ENCODE measurements at regions not wholly inside any gene's neighbourhood (a gene's known extent, or its start where the extent isn't known, plus 50 kb on each side); places are given as distances from the start of the nearest gene placed in this dataset.

- H3K27ac ChIP-seq = no peak overlapping the region
- no peak for TF ChIP-seq CTCF (IDR thresholded peaks at IDR 0.05)
- H3K4me3 ChIP-seq = no peak overlapping the region
- no peaks in the 10 kb centered on the region for H3K9me3 ChIP-seq
- no peaks in the 10 kb centered on the region for H3K4me1 ChIP-seq (ENCODE audit: control insufficient read depth in 1 of 2, low read depth in 2 of 2)
- no peaks in the 10 kb centered on the region for H3K27me3 ChIP-seq (replicated peaks; ENCODE audit: insufficient read depth)
- DNase-seq (ENCODE audit: low spot score) (no peak), ATAC-seq (ENCODE audit: insufficient number of reproducible peaks, low FRiP score, low read depth) (no peak)
- H3K36me3 ChIP-seq = no peaks in the 10 kb centered on the region
Observed at GRCh38 chr5:172548981-172549687, 91.9 kb upstream of the NEURL1B start.

GRCh38 chr5:172548311-172548731 lies 92.7 kb upstream of the NEURL1B start:
- TF ChIP-seq CTCF (IDR thresholded peaks at IDR 0.05) = no peak
- ATAC-seq (ENCODE audit: insufficient number of reproducible peaks, low FRiP score, low read depth) = no peak
- no peaks in the 10 kb centered on the region for H3K9me3 ChIP-seq
- no peaks in the 10 kb centered on the region for H3K36me3 ChIP-seq
- DNase-seq (ENCODE audit: low spot score) = no peak
- no peaks in the 10 kb centered on the region for H3K27me3 ChIP-seq (replicated peaks; ENCODE audit: insufficient read depth)
- H3K27ac ChIP-seq = no peak overlapping the region
- no peaks in the 10 kb centered on the region for H3K4me1 ChIP-seq (ENCODE audit: control insufficient read depth in 1 of 2, low read depth in 2 of 2)
- H3K4me3 ChIP-seq = no peak overlapping the region

- Histone ChIP-seq H3K27me3 (replicated peaks; ENCODE audit: insufficient read depth) (no peaks in the 10 kb centered on the region), H3K4me1 (ENCODE audit: control insufficient read depth in 1 of 2, low read depth in 2 of 2) (no peaks in the 10 kb centered on the region), H3K27ac (no peak overlapping the region), H3K36me3 (no peaks in the 10 kb centered on the region), H3K9me3 (no peaks in the 10 kb centered on the region), H3K4me3 (no peak overlapping the region)
- ATAC-seq (ENCODE audit: insufficient number of reproducible peaks, low FRiP score, low read depth) (no peak), DNase-seq (ENCODE audit: low spot score) (no peak)
- no peak for TF ChIP-seq CTCF (IDR thresholded peaks at IDR 0.05)
Observed at GRCh38 chr5:172546196-172546595, 91.9 kb upstream of the SH3PXD2B start.

GRCh38 chr5:172545291-172545801 lies 91.0 kb upstream of the SH3PXD2B start:
- no peak overlapping the region for H3K4me3 ChIP-seq
- ATAC-seq (ENCODE audit: insufficient number of reproducible peaks, low FRiP score, low read depth) = no peak

More at GRCh38 chr5:172545291-172545801, 91.0 kb upstream of the SH3PXD2B start:
- no peak overlapping the region for H3K27ac ChIP-seq
- H3K4me1 ChIP-seq (ENCODE audit: control insufficient read depth in 1 of 2, low read depth in 2 of 2) = no peaks in the 10 kb centered on the region
- DNase-seq (ENCODE audit: low spot score) = no peak
- no peaks in the 10 kb centered on the region for H3K27me3 ChIP-seq (replicated peaks; ENCODE audit: insufficient read depth)
- no peak for TF ChIP-seq CTCF (IDR thresholded peaks at IDR 0.05)
- no peaks in the 10 kb centered on the region for H3K36me3 ChIP-seq
- H3K9me3 ChIP-seq = no peaks in the 10 kb centered on the region
